Aorta (tissue), 5 donors: ENCODE measurements at regions not wholly inside any gene's neighbourhood (a gene's known extent, or its start where the extent isn't known, plus 50 kb on each side); places are given as distances from the start of the nearest gene placed in this dataset.
"Not testable (repeated sequence)": the region's sequence is repeated elsewhere in the genome, so short reads cannot be mapped to it uniquely, and the experiment has no call there.

ENCODE experiments used
- ATAC-seq: fragments of 200-7000 bp; cut with Tn5 transposase; one replicate; pipeline ENCODE4 v1.9.1; 2022; ENCODE audit warnings: moderate library complexity; ENCODE audit not compliant: low FRiP score
- DNase-seq, 2 donors: peaks; one replicate each; pipeline ENCODE4 v3.0.0-alpha.2; 2020
- H3K27ac ChIP-seq, 2 donors: one replicate each; pipeline ENCODE4 v1.5.1; 2013; ENCODE audit warnings: low read length in 2 of 2, mild to moderate bottlenecking in 2 of 2, moderate library complexity in 2 of 2, control low read depth in 1 of 2, inconsistent platforms in 1 of 2, low read depth in 1 of 2
- H3K27me3 ChIP-seq, 2 donors: one replicate each; pipeline ENCODE4 v1.6.1; 2013; ENCODE audit warnings: control low read depth in 1 of 2, low read length in 1 of 2, mild to moderate bottlenecking in 1 of 2, moderate library complexity in 1 of 2; ENCODE audit not compliant: insufficient read depth in 2 of 2, control insufficient read depth in 1 of 2
- H3K36me3 ChIP-seq, 2 donors: one replicate each; pipeline ENCODE4 v1.6.1; 2013; ENCODE audit warnings: control low read depth in 1 of 2, low read length in 1 of 2, mild to moderate bottlenecking in 1 of 2; ENCODE audit not compliant: insufficient read depth in 2 of 2, control insufficient read depth in 1 of 2
- H3K4me1 ChIP-seq, 2 donors: one replicate each; pipeline ENCODE4 v1.6.1; 2013; ENCODE audit warnings: low read length in 2 of 2, control low read depth in 1 of 2, mild to moderate bottlenecking in 1 of 2, moderate library complexity in 1 of 2; ENCODE audit not compliant: insufficient read depth in 2 of 2, control insufficient read depth in 1 of 2
- H3K4me3 ChIP-seq, 2 donors: one replicate each; pipeline ENCODE4 v1.5.1; 2013; ENCODE audit warnings: low read length in 2 of 2, control low read depth in 1 of 2, mild to moderate bottlenecking in 1 of 2
- H3K9me3 ChIP-seq: one replicate; pipeline ENCODE4 v1.6.1; 2013; ENCODE audit warnings: mild to moderate bottlenecking, low read length; ENCODE audit not compliant: control insufficient read depth
- WGBS, 2 donors: extraction: QIAGEN DNeasy Blood & Tissue Kit; methylation state at CpG; one replicate each; pipeline ENCODE4 v1.1.7; 2013; 5-methylcytosine and 5-hydroxymethylcytosine counted together
- intact Hi-C, 2 donors: fragments of 100-400 bp; cut with DNase I; formaldehyde crosslinking; loops; one replicate each; pipeline versions ENCODE4 v1.14.2 to v1.15.0; 2022
- donor health status: healthy with polysubstance abuse.
- donor health status: Bipolar disorder and iron deficiency.
- donor health status: DM: no; HTN: no; CAD: no.
- donor health status: DM: no; HTN: no; CAD: no.
- donor health status: DM: yes; HTN: yes; CAD: no.

GRCh38 chr18:55696811-55697210 lies 108.8 kb upstream of the TCF4 start:
- Histone ChIP-seq H3K36me3 (no peaks in the 10 kb centered on the region), H3K4me3 (no peak overlapping the region), H3K9me3 (no peaks in the 10 kb centered on the region), H3K27me3 (peaks cover 0 to 1% of the 10 kb centered on the region in 2 donors), H3K27ac (no peak overlapping the region), H3K4me1 (peaks cover 0 to 2% of the 10 kb centered on the region in 2 donors)
- intact Hi-C loops, result no loop called here
- no peak for ATAC-seq
- no peak for DNase-seq
- WGBS, 2 donors, result 77 to 78% methylated on average over 3 of the region's 3 CpGs

- no peaks in the 10 kb centered on the region for H3K9me3 ChIP-seq
- no peak for DNase-seq
- peaks cover 0 to 2% of the 10 kb centered on the region in 2 donors for H3K4me1 ChIP-seq
- no peak overlapping the region for H3K27ac ChIP-seq
- no peak overlapping the region for H3K4me3 ChIP-seq
- no peaks in the 10 kb centered on the region for H3K36me3 ChIP-seq
- intact Hi-C loops, result no loop called here
- peaks cover 0 to 1% of the 10 kb centered on the region in 2 donors for H3K27me3 ChIP-seq
- ATAC-seq, result no peak
Observed at GRCh38 chr18:55695091-55695490, 107.1 kb upstream of the TCF4 start.

GRCh38 chr18:55694291-55694690 lies 106.3 kb upstream of the TCF4 start:
- no peak overlapping the region for H3K4me3 ChIP-seq
- H3K36me3 ChIP-seq, result no peaks in the 10 kb centered on the region
- 50 to 70% methylated on average over 1 of the region's 1 CpG for WGBS, 2 donors
- no peaks in the 10 kb centered on the region for H3K9me3 ChIP-seq
- peaks cover 0 to 2% of the 10 kb centered on the region in 2 donors for H3K4me1 ChIP-seq
- ATAC-seq (no peak), DNase-seq (no peak)
- H3K27me3 ChIP-seq, result peaks cover 0 to 1% of the 10 kb centered on the region in 2 donors
- no peak overlapping the region for H3K27ac ChIP-seq
- intact Hi-C loops, result no loop called here

- no peak for DNase-seq
- Histone ChIP-seq H3K4me1 (no peaks in the 10 kb centered on the region), H3K9me3 (no peaks in the 10 kb centered on the region), H3K27ac (no peak overlapping the region), H3K36me3 (no peaks in the 10 kb centered on the region), H3K27me3 (no peaks in the 10 kb centered on the region), H3K4me3 (no peak overlapping the region)
- intact Hi-C loops, result no loop called here
- WGBS, 2 donors, result 83 to 86% methylated on average over 4 of the region's 4 CpGs
- no peak for ATAC-seq
Observed at GRCh38 chr18:55688030-55688429, 100.0 kb upstream of the TCF4 start.

GRCh38 chr18:55687106-55687505 lies 99.1 kb upstream of the TCF4 start:
- no peaks in the 10 kb centered on the region for H3K4me1 ChIP-seq
- no peak overlapping the region for H3K4me3 ChIP-seq
- peaks cover 0 to 2% of the 10 kb centered on the region in 2 donors for H3K27me3 ChIP-seq
- ATAC-seq (no peak), DNase-seq (no peak)
- no peak overlapping the region for H3K27ac ChIP-seq
- H3K36me3 ChIP-seq, result no peaks in the 10 kb centered on the region
- WGBS, 2 donors, result 86 to 87% methylated on average over 3 of the region's 3 CpGs
- intact Hi-C loops, result no loop called here
- H3K9me3 ChIP-seq, result peaks cover 1% of the 10 kb centered on the region

- H3K4me3 ChIP-seq, result no peak overlapping the region
- intact Hi-C loops, result no loop called here
- H3K27me3 ChIP-seq, result peaks cover 0 to 4% of the 10 kb centered on the region in 2 donors
- H3K36me3 ChIP-seq, result no peaks in the 10 kb centered on the region
- no peak overlapping the region for H3K27ac ChIP-seq
- peaks cover 1% of the 10 kb centered on the region for H3K9me3 ChIP-seq
- no peak for DNase-seq
- ATAC-seq, result no peak
- no peaks in the 10 kb centered on the region for H3K4me1 ChIP-seq
Observed at GRCh38 chr18:55685638-55686037, 97.6 kb upstream of the TCF4 start.

GRCh38 chr18:55672574-55673361 lies 84.8 kb upstream of the TCF4 start:
- Histone ChIP-seq H3K4me3 (no peak overlapping the region), H3K36me3 (no peaks in the 10 kb centered on the region), H3K27me3 (no peaks in the 10 kb centered on the region), H3K27ac (no peak overlapping the region), H3K9me3 (no peaks in the 10 kb centered on the region), H3K4me1 (peaks cover 0 to 2% of the 10 kb centered on the region in 2 donors)
- DNase-seq (no peak), ATAC-seq (no peak)
- intact Hi-C loops, result no loop called here
- WGBS, 2 donors, result 44 to 48% methylated on average over 12 of the region's 12 CpGs

GRCh38 chr18:55665506-55665905 lies 77.5 kb upstream of the TCF4 start:
- no peak overlapping the region for H3K4me3 ChIP-seq
- ATAC-seq (no peak), DNase-seq (no peak)
- H3K27me3 ChIP-seq, result no peaks in the 10 kb centered on the region
- intact Hi-C loops, result no loop called here
- no peak overlapping the region for H3K27ac ChIP-seq
- WGBS, 2 donors, result 92 to 95% methylated on average over 5 of the region's 5 CpGs
- no peaks in the 10 kb centered on the region for H3K9me3 ChIP-seq
- no peaks in the 10 kb centered on the region for H3K4me1 ChIP-seq
- H3K36me3 ChIP-seq, result no peaks in the 10 kb centered on the region

- H3K27me3 ChIP-seq, H3K4me3 ChIP-seq, H3K9me3 ChIP-seq, H3K36me3 ChIP-seq, H3K27ac ChIP-seq, DNase-seq, ATAC-seq, intact Hi-C loops, H3K4me1 ChIP-seq: not testable (repeated sequence)
- 95% methylated on average over 43 to 45 of the region's 45 CpGs for WGBS, 2 donors
Observed at GRCh38 chr18:55664758-55665400, 76.9 kb upstream of the TCF4 start.
